Natural killer cell (primary cell): ENCODE measurements at regions not wholly inside any gene's neighbourhood (a gene's known extent, or its start where the extent isn't known, plus 50 kb on each side); places are given as distances from the start of the nearest gene placed in this dataset.

ENCODE experiments used
- ATAC-seq, 3 donors: fragments of 150-1000 bp in 2 of 3; fragments of 200-7000 bp in 1 of 3; cut with Tn5 transposase; 1 replicate in 1 of 3; 2 replicates in 2 of 3; pipeline ENCODE4 v1.10.0; 2021; ENCODE audit warnings: mild to moderate bottlenecking in 2 of 3, moderate library complexity in 2 of 3
- DNase-seq, 2 donors: peaks; one replicate each; pipeline versions ENCODE4 v3.0.0 to v3.0.0-alpha.2; 2013 to 2021; ENCODE audit warnings: mixed read lengths in 1 of 2
- H3K27ac ChIP-seq: one replicate; pipeline ENCODE4 v1.5.1; 2013; ENCODE audit warnings: mild to moderate bottlenecking, low read length
- H3K27me3 ChIP-seq: one replicate; pipeline ENCODE4 v1.6.1; 2013; ENCODE audit warnings: low read length; ENCODE audit not compliant: control insufficient read depth, insufficient read depth
- H3K36me3 ChIP-seq: one replicate; pipeline ENCODE4 v1.6.1; 2013; ENCODE audit warnings: low read length; ENCODE audit not compliant: control insufficient read depth, insufficient read depth
- H3K4me1 ChIP-seq: one replicate; pipeline ENCODE4 v1.6.1; 2013; ENCODE audit warnings: low read length; ENCODE audit not compliant: control insufficient read depth, insufficient read depth
- H3K4me3 ChIP-seq: one replicate; pipeline ENCODE4 v1.5.1; 2013; ENCODE audit warnings: low read length
- H3K9me3 ChIP-seq: one replicate; pipeline ENCODE4 v1.6.1; 2013; ENCODE audit warnings: low read length; ENCODE audit not compliant: control insufficient read depth, insufficient read depth
- H3K27ac Mint-ChIP-seq, 2 donors: one replicate each; pipeline ENCODE4 v1.8.0; 2022; ENCODE audit warnings: mild to moderate bottlenecking in 2 of 2, mixed read lengths in 2 of 2, moderate library complexity in 1 of 2
- H3K27me3 Mint-ChIP-seq, 2 donors: one replicate each; pipeline ENCODE4 v1.8.0; 2022; ENCODE audit warnings: low read depth in 2 of 2, mixed read lengths in 2 of 2
- H3K36me3 Mint-ChIP-seq: one replicate; pipeline ENCODE4 v1.8.0; 2022; ENCODE audit warnings: mixed read lengths
- H3K4me1 Mint-ChIP-seq, 2 donors: one replicate each; pipeline ENCODE4 v1.8.0; 2022; ENCODE audit warnings: mixed read lengths in 2 of 2
- H3K4me3 Mint-ChIP-seq: one replicate; pipeline ENCODE4 v1.8.0; 2022; ENCODE audit warnings: mild to moderate bottlenecking, moderate library complexity, mixed read lengths
- H3K9me3 Mint-ChIP-seq, 2 donors: one replicate each; pipeline ENCODE4 v1.8.0; 2022; ENCODE audit warnings: mixed read lengths in 2 of 2
- WGBS: methylation state at CpG from one replicate; pipeline ENCODE4 v1.1.7; 2013; ENCODE audit warnings: missing lambda C conversion rate; ENCODE audit not compliant: insufficient coverage; 5-methylcytosine and 5-hydroxymethylcytosine counted together
- intact Hi-C: fragments of 100-400 bp; cut with micrococcal nuclease; formaldehyde crosslinking; loops from one replicate; pipeline ENCODE4 v1.14.2; 2022
- TF ChIP-seq, protein P1 (sequence below): fragments of 200-600 bp; IDR thresholded peaks from one replicate; pipeline ENCODE4 v1.8.0; 2022; ENCODE audit warnings: antibody characterized with exemption

DNA sequence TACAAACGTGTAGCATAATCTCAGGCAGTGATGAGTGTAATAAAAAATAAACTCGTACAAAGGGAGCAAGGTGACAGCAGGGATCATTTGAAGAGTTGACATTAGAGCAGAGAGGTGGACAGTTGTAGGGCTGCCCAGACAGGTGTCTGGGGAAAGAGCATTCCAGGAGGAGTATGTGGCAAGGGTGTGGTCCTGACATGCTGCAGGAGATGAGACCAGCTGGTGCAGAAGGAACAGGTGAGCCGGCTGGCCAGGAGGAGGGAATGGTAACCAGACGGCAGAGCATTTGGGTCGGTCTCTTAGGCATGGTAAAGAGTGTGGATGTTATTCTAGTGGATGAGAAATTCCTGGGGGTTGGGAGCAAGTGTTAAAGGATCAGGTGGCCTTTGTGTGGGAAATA, 306.3 kb downstream of the LMX1A start:
- Mint-ChIP-seq H3K9me3 (peaks cover 0 to 3% of the 10 kb centered on the region in 2 donors), H3K27me3 (peaks cover 0 to 12% of the 10 kb centered on the region in 2 donors), H3K4me3 (no peak overlapping the region), H3K36me3 (no peaks in the 10 kb centered on the region), H3K4me1 (no peaks in the 10 kb centered on the region), H3K27ac (no peak overlapping the region)
- no peaks in the 10 kb centered on the region for H3K4me1 ChIP-seq
- WGBS: 93% methylated on average over 5 of the region's 5 CpGs
- no peaks in the 10 kb centered on the region for H3K27me3 ChIP-seq
- DNase-seq: no peak
- no peak for ATAC-seq
- no peaks in the 10 kb centered on the region for H3K36me3 ChIP-seq
- H3K27ac ChIP-seq: no peak overlapping the region
- intact Hi-C loops: no loop called here
- no peak overlapping the region for H3K4me3 ChIP-seq
- no peaks in the 10 kb centered on the region for H3K9me3 ChIP-seq
- TF ChIP-seq, protein P1, sequence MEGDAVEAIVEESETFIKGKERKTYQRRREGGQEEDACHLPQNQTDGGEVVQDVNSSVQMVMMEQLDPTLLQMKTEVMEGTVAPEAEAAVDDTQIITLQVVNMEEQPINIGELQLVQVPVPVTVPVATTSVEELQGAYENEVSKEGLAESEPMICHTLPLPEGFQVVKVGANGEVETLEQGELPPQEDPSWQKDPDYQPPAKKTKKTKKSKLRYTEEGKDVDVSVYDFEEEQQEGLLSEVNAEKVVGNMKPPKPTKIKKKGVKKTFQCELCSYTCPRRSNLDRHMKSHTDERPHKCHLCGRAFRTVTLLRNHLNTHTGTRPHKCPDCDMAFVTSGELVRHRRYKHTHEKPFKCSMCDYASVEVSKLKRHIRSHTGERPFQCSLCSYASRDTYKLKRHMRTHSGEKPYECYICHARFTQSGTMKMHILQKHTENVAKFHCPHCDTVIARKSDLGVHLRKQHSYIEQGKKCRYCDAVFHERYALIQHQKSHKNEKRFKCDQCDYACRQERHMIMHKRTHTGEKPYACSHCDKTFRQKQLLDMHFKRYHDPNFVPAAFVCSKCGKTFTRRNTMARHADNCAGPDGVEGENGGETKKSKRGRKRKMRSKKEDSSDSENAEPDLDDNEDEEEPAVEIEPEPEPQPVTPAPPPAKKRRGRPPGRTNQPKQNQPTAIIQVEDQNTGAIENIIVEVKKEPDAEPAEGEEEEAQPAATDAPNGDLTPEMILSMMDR: no peak

DNA sequence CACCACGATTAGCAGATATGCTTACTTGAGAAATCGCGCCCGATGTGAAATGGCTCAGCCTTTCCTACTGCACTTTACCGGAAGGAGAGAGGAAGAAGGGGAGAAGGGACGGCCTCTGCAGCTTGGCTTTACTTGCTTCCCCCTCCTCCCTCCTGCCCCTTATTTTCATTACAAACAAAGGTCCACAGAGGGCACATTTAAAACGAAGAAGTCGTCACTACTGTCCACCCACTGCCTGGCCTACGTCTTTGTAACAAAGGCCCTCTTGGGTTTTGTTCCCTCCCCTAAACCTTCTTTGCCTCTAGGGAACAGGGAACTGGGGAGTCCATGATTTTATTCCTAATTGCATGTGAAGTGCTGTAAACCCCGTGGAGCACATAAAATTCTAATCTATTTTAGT, 308.5 kb downstream of the LMX1A start:
- H3K27me3 Mint-ChIP-seq: peaks cover 0 to 12% of the 10 kb centered on the region in 2 donors

DNA sequence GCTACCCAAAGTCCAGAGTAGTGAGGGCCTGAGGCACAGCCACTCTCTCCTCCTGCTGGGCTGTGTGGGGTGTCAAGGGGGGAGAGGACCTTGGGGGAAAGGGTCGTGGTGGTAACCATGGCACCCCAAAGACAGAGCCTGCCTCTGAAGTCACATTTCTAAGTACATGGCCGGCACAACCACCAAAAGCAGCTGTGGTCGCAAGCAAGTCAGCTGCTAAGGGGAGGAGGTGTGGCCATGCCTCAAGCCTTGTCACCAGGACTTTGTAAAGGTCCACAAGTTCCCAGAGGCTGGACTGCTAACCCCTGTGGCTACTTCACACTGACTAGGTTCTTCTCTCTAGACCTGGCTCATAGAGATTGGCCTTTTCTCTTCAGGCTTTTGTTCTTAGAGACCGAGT, 310.6 kb downstream of the LMX1A start:
- no peak for ATAC-seq

More for the DNA sequence above, 308.5 kb downstream of the LMX1A start:
- Mint-ChIP-seq H3K4me1 (no peaks in the 10 kb centered on the region), H3K4me3 (no peak overlapping the region), H3K9me3 (no peaks in the 10 kb centered on the region), H3K36me3 (no peaks in the 10 kb centered on the region), H3K27ac (no peak overlapping the region)
- Histone ChIP-seq H3K36me3 (no peaks in the 10 kb centered on the region), H3K9me3 (no peaks in the 10 kb centered on the region), H3K27me3 (no peaks in the 10 kb centered on the region), H3K4me3 (no peak overlapping the region), H3K27ac (no peak overlapping the region), H3K4me1 (no peaks in the 10 kb centered on the region)
- ATAC-seq (no peak), DNase-seq (no peak)
- intact Hi-C loops: no loop called here
- TF ChIP-seq, protein P1: no peak
- 24% methylated on average over 9 of the region's 10 CpGs for WGBS

DNA sequence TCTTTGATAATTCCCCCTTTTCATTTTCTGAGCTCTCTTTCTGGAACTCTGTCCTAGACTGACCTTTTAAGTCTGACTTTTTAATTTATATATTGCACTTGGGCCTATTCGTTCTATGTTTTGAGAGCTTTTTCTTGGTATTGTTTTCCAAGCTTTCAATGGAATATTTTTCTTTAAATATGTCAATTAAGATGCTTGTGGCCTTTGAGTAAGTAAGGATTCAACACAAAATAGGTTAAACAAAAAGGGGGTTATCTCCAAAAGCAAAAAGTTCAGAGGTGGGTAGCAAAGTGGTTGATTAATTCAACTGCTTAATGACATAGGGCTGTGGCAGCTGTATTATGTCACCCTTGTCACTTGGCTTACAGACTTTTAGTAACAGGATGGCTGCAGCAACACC, 315.9 kb downstream of the LMX1A start:
- DNase-seq (no peak), ATAC-seq (no peak)
- Histone ChIP-seq H3K9me3 (no peaks in the 10 kb centered on the region), H3K4me3 (no peak overlapping the region), H3K4me1 (no peaks in the 10 kb centered on the region), H3K27me3 (no peaks in the 10 kb centered on the region), H3K36me3 (no peaks in the 10 kb centered on the region), H3K27ac (no peak overlapping the region)
- H3K27ac Mint-ChIP-seq: no peak overlapping the region
- TF ChIP-seq, protein P1: no peak
- H3K36me3 Mint-ChIP-seq: no peaks in the 10 kb centered on the region
- intact Hi-C loops: no loop called here
- no peak overlapping the region for H3K4me3 Mint-ChIP-seq
- H3K4me1 Mint-ChIP-seq: no peaks in the 10 kb centered on the region
- no peaks in the 10 kb centered on the region for H3K9me3 Mint-ChIP-seq
- no CpG with 5 or more reads among the region's 1 CpG for WGBS
- no peaks in the 10 kb centered on the region for H3K27me3 Mint-ChIP-seq

More for the DNA sequence above, 310.6 kb downstream of the LMX1A start:
- Histone ChIP-seq H3K36me3 (no peaks in the 10 kb centered on the region), H3K4me1 (no peaks in the 10 kb centered on the region), H3K27ac (no peak overlapping the region), H3K27me3 (no peaks in the 10 kb centered on the region), H3K4me3 (no peak overlapping the region), H3K9me3 (no peaks in the 10 kb centered on the region)
- H3K4me3 Mint-ChIP-seq: no peak overlapping the region
- DNase-seq: no peak
- no peaks in the 10 kb centered on the region for H3K36me3 Mint-ChIP-seq
- TF ChIP-seq, protein P1: no peak
- H3K4me1 Mint-ChIP-seq: no peaks in the 10 kb centered on the region
- peaks cover 0 to 12% of the 10 kb centered on the region in 2 donors for H3K27me3 Mint-ChIP-seq
- H3K9me3 Mint-ChIP-seq: no peaks in the 10 kb centered on the region
- H3K27ac Mint-ChIP-seq: no peak overlapping the region
- intact Hi-C loops: no loop called here
- WGBS: 51% methylated on average over 4 of the region's 4 CpGs
